ENCODE measurements at regions not wholly inside any gene's neighbourhood (a gene's known extent, or its start where the extent isn't known, plus 50 kb on each side); places are given as distances from the start of the nearest gene placed in this dataset.

DNA sequence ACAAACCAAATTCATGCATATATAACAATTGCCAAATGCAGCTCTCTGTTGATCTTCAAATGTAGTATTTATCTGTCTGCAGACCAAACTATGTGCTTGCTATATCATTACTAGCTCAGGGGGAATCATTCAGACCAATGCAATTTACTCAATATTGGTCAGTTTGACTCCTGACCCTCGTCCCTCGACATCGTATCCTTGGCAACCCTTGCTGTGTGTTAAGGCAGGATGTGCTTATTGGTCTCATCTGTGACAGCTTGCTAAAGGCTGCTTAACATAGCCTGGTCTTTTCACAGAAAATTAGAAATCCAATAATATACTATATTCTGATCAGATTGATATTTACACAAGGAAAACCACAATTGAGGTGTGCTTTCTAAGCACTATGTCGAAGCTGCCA is 747.1 kb downstream of the GALR1 start:
- DNase-seq, result no peak

- no peak for DNase-seq
Measured at GRCh38 chr18:78001811-78002210, 752.2 kb downstream of the GALR1 start.

DNA sequence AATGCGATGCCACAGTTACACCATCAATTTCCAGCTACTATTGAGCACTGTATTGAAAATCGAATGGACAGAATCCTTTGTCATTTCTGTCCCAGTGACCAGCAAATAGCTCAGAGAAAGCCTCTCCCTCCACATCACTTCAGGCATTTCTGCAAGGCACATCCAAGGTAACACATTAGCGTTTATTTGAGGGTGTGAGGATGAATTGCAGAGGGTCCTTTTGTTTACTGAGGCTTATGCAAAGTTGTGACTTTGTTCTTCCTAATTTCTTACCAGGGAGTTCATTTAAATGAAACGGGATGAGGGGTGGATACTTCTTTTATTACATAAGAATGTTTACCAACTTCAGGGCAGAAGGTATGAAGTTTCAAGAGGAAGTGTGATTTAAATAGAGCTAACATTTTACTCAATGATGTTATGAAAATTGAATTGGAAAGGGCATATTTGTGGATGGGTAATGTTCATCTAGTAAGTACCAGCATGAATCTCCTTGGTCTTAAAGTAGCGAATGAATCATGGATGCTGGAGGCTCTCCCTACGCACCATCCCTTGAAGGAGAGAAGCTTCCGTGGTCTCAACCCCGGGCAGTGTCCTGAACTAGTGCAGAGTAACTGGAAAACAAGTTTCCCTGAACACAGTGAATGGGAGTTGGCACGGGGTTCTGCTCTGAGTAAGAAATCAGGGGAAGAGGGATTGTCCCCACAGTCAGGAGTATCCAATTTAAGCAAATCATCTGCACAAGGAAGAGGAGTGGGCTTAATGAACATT is 756.5 kb downstream of the GALR1 start:
- no peak for DNase-seq

GRCh38 chr18:78006774-78007260 is 757.2 kb downstream of the GALR1 start:
- DNase-seq, result no peak

DNA sequence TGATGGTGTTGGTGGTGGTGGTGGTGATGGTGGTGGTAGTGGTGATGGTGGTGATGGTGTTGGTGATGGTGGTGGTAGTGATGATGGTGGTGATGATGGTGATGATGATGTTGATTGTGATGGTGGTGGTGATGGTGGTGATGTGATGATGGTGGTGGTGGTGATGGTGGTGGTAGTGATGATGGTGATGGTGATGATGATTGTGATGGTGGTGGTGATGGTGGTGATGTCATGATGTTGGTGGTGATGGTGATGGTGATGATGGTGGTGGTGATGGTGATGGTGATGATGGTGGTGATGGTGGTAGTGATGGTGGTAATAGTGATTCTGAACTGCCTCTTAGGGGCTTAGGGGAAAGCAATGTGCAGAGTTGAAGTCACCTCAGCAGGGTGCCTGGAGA is 760.7 kb downstream of the GALR1 start:
- DNase-seq, result no peak

DNA sequence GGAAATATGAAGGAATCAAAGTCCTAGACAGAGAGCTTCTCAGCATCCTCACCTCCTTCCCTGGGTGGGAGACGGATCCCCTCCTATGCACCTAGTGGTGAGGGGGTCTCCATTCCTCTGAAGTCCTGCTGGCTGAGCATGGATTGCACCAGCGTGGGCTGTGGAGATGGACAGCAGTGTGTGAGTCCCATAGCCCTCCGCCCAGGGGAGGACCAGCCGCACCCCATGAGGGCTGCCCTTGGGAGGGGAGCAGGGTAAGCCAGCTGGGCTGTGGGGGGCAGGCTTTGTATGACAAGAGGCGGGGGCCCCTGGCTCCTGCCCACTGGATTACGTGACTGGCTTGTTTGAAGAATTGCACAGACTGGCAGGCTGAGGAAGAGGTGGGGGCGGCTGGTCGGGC is 768.2 kb downstream of the GALR1 start:
- no peak for DNase-seq

- no peak for DNase-seq
Measured at GRCh38 chr18:78021196-78021595, 771.5 kb downstream of the GALR1 start.

- no peak for DNase-seq
Measured at GRCh38 chr18:78031589-78031988, 781.9 kb downstream of the GALR1 start.

GRCh38 chr18:78031991-78032390 is 782.3 kb downstream of the GALR1 start:
- no peak for DNase-seq

DNA sequence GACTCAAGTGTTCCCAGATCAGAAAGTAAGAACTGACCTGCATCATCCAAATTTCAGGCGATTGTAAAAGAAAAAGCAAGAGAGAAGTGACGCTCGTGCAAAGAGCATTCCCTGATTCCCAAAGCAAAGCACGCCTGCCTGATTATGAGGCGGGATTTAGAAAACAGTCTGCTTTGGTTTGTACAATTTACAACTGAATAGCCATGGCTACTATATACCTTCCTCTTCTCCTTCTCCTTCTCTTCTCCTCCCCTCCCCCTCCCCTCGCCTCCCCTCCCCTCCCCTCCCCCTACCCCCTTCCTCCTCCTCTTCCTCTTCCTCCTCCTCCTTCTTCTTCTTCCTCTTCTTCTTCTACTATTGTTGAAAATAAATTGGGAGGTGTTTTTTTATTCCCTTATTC is 782.9 kb downstream of the GALR1 start:
- no peak for DNase-seq

DNA sequence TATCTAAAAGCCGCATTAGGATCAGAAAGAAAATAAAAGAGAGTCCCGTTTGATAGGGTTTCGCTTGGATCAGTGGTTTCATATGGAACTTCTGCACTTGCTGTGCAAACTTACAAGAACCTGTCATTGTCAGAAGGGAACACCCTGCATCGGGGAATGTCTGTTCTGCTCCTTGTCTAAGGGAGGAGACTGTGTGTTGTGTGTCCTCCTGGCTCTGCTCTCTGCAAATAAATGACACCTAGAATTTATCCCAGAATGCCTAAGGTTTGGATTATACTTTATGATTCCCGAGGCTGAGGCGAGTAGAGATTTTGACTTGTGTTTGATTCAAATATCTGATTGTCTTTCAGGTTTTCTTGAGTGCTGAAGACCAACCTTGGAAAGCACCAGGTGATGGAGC is 785.1 kb downstream of the GALR1 start:
- no peak for DNase-seq

DNA sequence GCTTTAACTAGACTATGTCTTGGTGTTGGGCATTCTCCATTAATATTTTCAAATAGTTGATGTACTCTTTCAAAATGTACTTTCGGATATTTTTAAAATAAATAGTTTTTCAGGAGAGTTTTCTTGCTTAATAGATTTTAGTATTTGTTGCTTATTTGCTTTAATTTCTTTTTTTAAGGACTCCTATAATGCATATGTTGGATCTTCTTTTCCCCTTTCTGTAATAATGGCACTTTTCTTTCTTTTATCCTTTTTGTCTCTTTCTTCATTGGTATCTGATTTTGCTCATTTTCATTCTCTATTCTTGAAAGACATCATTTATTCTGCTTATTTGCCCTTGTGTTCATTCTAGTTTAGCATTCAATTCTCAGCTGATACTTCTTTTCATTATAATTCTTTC is 791.6 kb downstream of the GALR1 start:
- DNase-seq, result no peak

DNA sequence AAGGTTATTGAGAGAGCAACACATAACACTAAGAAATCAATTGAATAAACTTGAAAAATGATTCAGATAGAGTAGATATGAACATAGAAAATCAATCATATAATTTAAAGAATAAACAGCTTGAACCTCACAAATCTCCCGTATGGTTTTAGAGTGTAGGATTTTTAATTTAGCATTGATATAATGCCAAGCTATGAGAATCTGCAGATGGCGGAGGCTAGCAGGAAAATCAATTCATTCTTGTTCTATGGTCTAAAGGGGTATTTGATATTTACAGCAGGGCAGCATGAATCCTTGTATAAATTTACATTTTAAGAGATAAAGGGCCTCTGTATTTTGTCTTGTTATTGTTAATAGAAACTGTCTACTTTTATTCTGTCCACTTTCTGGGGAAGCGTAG is 797.0 kb downstream of the GALR1 start:
- no peak for DNase-seq

GRCh38 chr18:78049281-78049680 is 799.6 kb downstream of the GALR1 start:
- DNase-seq, result no peak

DNA sequence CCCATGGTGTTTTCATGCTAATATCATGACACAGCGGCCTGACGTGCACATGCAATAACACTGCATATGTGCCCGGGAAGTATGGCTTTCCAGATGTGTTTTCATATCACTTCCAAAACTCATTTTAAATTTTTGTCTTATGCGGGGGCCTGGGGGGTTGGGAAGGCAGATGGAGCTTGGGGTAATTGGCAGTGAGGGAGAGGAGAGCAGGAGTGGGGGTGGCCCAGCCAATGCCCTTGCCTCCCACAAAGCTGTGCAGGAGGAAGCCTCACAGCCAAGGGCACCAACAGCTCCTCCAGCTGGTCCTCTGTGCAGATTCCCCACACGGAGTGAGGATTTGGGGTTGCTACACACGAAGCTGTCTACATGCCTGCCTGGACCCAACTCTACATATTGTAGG is 805.2 kb downstream of the GALR1 start:
- no peak for DNase-seq

DNA sequence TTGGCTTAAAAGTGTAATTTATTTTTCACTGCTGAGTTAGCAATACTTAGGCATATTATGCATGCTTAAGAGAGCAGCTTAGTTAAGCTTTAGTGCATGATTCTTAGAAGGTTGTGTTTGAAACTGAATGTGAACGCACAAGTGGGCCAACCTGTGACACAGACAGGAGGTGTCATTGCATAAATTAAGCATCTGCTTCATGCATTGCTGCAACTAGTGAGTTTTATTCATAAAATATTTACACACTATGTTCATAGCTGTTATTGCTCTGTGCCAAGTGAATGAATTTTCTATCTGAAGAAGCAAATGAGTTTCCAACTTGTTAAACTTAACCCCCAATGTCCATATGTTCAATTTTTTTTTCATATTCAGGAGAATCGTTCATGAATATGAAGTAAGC is 806.4 kb downstream of the GALR1 start:
- no peak for DNase-seq

DNA sequence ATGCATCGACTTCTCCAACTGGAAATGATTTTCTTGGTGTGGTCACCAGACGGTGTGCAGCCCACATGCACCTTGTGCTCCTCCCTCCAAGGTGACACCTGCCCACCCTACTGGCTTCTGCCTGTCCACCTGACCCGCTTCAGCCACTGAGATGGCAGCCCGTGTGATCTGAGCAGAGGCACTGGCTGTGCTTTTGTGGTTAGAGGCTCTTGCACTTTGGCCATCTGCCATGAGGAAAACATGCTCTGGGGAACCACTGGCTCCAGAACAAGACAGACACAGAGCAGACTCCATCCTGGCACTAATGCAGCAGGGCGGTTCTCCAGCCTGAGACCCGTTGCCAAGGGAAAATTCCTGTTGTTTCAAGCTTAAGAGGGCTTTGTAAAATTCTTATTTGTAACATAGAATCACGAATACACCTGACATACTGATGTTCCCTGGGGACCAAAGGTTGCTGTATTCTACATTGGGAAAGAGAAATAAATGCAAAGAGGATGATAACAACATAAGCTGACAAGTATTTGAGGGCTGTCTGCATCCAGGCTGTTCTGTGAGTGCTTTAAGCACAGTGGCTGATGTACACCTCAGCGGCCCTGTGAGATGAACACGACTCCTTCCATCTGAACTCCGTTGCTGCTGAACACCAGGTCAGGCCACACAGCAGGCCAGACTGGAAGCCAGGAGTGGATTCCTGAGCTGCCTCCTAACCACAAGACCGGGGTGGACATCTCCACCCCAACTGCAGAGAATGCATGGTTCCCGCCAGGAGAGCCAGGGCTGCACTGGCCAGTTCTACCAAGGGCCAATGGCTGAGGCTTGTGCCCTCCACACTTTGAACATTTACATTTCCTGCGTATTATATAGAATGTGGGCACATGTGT is 820.4 kb downstream of the GALR1 start:
- DNase-seq, result no peak

DNA sequence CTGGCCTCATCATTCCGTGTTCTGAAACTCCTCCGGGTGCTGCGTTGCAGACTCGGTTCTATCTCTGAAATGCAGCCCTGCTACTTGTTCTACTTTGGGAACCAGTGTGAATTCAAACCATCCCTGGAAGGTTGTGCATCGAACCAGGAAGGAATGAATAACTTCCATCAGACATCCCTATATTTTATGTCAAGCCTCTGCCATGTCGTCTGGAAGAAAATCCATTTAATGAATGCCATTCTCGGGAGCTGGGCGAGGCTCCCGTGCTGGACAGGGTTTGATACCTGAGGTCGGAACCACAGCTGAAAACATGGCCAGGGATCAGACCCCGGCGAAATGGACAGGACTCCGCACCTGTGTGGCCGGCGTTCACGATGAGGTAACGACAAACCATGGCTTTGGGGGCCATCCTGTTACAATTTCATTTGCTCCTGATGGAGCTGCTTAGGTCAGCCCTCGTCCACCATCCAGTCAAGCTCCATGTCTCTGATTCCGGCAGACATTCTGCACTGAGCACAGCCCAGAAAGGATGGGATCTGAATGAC is 821.6 kb downstream of the GALR1 start:
- no peak for DNase-seq

GRCh38 chr18:78071776-78072175 is 822.1 kb downstream of the GALR1 start:
- DNase-seq, result no peak

GRCh38 chr18:78072375-78072774 is 822.7 kb downstream of the GALR1 start:
- no peak for DNase-seq

- DNase-seq, result no peak
Measured at GRCh38 chr18:78073275-78073674, 823.6 kb downstream of the GALR1 start.

DNA sequence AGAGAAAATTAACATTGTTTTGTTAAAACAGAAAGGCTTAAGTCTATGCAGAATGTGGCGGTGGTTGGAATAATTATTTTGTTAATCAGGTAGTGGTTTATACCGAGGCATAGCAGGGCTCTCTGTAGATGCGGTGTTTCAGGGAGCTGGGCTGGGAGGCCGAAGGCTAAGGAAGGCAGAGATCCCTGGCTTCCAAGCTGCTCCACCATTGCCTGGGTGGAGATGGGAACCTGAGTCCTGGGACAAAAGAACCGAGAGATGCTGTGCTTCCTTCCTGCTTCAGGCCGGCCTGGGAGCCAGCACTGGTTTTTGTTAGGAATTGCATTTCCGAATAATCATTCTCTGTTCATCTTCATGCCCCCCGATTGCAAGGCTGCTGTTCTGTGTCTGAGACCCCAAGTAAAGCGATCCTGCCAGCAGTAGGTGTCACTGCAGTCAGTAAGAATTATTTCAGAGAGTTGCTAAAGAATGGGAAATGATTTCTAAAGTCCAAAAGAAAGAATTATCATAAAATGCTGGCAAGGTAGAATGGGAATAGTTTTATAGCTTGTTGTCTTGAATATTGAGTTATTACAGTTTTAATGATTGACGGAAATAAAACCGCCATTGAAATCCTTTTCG is 824.9 kb downstream of the GALR1 start:
- DNase-seq, result no peak

GRCh38 chr18:78080081-78080480 is 830.4 kb downstream of the GALR1 start:
- no peak for DNase-seq
